ENCODE measurements at regions not wholly inside any gene's neighbourhood (a gene's known extent, or its start where the extent isn't known, plus 50 kb on each side); places are given as distances from the start of the nearest gene placed in this dataset.
"Not testable (repeated sequence)": the region's sequence is repeated elsewhere in the genome, so short reads cannot be mapped to it uniquely, and the experiment has no call there.

DNA sequence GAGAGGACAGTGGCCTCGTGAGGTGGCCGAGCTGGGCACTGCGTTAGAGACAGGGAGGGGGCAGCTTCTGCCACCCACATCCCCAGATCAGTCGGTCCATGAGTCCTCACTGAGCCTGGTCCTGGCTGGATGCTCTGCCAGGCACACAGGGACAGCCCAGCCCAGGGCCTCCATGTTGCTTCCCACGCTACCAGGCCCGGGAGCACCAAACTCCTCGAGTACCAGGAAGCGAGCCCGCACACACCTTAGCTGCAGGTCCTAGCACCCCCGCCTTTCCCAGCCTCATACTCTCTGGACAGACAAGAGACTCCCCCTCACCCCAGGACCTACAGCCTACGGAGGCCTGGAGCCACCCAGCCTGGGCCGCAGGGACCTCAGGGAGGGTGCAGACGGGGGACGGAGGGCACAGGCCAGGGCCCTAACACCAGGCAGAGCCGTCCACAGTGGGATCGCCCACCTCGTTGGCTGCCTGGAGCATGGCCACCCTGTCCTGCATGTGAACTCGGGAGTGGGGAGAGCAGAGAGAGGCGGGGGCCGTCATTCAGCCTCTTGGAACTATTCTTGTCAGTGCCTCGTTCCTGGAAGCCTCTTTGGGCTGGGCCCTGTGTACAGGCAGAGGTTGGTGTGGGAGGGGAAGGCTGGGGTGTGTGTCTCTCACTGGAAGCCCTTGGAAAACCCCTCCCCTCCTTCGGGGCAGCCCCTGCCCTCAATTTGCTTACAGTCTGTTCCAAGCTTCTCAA, 90.9 kb upstream of the RUNX3 start:
- DNase-seq: no peak

GRCh38 chr1:25020173-25020845, 90.2 kb upstream of the RUNX3 start:
- DNase-seq: no peak

DNA sequence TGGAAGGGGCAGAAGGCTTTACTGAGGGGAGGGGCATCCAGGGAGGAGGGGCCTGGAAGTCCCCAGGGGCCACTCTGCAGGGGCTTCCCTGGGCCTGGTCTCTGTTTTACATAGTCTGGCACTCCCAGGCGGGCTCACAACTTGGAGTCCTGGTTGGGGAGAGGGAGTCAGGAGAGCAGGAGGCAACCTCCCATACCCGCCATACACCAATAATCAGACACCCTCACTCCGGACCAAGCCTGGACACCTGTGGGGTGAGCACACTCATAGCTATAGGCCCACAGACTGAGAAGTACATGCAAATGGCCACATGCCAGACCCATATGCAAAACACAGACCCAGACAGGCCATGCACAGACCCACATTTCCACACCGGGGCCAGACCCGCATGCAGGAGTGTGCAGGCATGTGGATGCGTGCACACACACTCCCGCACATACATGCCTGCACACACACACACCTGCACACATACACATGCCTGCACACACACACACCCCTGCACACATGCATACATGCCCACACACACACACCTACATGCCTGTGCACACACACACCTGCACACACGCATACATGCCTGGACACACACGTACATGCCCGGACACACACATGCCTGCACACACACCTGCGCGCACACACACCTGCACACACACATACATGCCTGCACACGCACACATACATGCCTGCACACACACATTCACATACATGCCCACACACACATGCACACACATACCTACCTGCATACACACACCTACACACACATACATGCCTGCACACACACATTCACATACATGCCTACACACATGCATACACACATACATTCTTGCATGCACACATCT, 89.5 kb upstream of the RUNX3 start:
- DNase-seq: no peak

DNA sequence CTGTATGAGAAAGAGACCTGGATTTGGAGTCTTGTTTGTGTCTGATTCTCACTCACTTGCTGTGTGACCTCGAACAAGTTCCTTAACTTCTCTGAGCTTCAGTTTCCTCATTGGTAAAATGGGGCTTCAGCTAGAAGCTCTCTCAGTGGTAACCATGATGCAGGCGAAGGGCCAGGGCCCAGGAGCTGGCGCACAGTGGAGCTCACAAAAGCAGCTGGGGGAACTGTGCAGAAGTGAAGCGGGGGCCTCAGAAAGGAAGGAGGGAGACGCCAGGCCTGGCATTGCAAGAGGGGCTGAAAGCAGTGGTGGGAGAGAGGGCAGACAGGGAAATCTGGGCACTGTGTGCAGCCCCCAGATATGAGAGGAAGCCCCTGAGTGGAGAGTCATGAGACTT, 88.9 kb upstream of the RUNX3 start:
- DNase-seq: no peak

DNA sequence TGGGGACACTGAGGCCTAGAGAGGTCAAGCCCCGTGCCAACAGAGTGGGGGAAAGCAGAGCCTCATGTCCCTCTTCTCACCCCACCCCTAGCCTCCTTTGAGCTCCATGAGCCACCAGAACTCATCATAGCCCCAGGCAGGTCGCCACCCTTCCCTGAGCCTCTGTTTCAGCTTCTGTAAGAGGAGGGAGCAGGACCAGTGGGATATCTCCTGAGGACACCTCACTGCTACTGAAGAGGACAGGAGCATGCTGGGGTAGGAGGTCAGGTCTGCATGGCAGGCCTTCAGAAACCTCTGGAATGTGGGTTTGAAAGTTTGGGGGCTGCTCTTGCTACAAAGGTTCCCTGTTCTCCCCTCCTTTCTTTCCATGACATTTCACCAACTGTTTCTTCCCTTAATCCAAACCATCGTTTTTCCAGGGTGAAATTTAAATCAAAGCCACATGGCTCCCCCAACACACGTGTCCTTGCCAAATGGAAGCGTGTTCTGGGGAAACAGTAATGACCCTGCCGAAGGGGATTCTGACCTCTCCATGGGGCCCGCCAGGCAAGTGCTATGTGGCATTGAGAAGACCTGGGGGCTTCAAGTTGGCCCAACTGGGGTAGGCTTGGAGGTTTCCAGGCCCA, 88.1 kb upstream of the RUNX3 start:
- DNase-seq: no peak

DNA sequence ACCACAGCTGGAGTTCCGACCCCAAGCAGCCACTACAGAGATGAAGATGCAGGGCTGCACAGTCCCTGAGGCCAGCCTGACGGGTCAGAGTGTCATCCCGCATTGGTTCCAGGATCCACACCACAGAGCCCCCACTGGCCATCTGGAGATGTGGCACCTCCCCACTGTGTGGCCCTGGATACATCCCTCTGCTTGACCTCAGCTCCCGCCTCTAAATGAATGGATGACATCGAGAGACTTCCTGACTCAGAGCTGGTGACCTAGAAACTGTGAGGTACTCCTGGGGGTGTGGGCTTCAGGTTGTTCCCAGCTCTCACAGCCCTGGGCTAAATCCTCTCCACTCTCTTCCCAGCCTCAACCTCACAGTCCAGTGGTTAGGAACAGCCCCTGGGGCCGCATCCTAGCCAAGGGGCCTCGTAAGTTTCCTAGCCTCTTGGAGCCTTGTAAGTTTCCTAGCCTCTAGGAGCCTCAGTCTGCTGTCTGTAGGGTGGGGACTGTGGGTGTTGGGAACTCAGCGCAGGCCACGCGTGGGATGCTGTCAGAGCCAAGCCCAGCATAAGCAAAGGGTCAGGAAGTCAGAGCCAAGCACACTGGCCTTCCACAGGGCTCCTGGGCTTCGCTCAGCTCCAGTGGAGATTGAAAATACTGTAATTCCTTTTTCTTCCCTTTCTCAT, 87.5 kb upstream of the RUNX3 start:
- no peak for DNase-seq

DNA sequence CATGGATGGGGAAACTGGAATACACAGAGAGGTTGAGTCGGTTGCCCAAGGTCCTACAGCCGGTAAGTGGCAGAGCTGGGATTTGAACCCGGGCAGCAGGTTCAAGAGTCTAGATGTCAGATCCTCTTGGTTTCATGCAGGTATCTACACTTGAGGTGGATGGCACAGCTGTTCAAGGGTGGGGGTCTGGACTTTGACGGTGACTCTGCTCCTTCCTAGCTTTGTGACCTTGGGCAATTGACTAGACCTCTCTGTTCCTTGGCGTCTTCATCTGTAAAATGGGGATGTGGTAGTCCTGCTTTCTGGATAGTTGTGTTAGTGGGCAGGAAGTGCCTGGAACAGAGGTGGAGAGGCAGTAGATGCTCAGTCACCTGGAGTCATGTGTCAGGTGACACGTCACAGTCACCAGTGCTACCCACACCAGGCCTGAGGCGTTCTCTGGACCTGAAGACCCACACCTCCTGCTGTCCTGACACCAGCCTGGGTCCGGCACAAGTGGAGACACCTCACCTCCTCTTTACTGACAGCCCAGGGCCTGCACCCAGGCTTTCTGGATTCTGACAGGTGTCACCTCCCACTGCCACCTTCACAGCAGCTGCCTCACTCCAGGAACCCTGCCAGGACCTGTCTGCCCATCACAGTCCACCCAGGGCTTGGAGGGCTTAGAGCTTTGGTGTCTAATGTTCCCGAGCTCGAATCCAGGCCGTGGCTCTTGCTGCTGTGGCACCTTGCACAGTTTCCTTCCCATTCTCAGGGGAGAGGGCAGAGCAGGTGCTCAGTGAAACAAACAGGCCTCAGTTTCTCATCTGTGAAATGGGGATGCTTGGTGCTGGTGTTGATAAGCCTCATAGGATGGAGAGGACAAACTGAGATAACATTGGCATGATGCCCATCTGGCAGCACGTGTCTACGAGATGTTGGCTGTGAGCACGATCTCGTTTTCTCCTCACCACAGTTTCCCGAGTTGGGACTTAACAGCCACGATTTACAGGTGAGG, 83.2 kb upstream of the RUNX3 start:
- no peak for DNase-seq

DNA sequence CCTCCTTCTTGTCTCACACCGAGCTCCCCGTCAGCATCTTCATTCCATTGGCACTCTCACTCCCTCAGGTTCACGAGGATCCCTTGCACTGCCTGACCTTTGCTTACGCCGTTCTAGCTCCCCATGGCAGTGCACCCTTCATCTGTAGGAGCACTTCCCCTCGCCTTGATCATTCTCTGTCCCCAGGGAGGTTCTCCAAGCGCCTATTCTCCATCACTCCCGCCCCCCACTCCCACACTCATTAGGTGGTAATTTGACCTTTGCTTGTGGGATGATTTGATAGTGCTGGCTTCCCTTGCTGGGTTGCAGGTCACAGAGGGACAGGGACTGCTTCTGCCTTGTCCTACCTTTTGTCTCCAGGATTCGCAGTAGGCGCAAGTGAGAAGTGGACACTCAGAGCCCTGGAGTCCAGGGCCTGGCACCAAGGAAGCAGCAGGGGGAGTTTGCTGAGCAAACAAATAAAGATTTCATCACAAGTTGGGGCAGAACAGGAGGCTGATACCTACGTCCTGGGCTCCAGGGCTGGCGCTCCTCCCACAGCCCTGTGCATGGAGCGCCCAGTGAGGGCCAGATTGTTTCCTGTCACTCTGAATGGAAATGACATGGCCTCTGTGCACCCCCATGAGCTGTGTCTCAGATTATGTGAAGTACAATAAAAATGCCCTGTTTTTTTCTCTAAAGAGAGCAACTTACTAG, 82.0 kb upstream of the RUNX3 start:
- DNase-seq: no peak

GRCh38 chr1:25011275-25011674, 81.2 kb upstream of the RUNX3 start:
- DNase-seq: no peak

- DNase-seq: no peak
Measured at GRCh38 chr1:25009671-25010262, 79.7 kb upstream of the RUNX3 start.

DNA sequence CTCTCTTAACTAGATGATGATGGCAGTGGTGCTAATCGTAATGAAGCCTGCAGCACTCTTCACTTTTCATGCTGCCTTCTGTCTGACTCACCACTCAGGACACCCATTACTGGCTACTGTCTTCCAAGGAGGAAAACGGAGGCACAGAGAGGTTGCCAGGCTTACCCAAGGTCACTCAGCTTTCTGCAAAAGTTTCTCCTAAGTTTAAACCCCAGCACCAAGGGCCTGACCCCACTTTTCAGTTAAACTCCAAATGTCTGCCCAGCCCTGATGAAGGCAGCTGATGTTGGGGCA, 78.1 kb upstream of the RUNX3 start:
- no peak for DNase-seq

DNA sequence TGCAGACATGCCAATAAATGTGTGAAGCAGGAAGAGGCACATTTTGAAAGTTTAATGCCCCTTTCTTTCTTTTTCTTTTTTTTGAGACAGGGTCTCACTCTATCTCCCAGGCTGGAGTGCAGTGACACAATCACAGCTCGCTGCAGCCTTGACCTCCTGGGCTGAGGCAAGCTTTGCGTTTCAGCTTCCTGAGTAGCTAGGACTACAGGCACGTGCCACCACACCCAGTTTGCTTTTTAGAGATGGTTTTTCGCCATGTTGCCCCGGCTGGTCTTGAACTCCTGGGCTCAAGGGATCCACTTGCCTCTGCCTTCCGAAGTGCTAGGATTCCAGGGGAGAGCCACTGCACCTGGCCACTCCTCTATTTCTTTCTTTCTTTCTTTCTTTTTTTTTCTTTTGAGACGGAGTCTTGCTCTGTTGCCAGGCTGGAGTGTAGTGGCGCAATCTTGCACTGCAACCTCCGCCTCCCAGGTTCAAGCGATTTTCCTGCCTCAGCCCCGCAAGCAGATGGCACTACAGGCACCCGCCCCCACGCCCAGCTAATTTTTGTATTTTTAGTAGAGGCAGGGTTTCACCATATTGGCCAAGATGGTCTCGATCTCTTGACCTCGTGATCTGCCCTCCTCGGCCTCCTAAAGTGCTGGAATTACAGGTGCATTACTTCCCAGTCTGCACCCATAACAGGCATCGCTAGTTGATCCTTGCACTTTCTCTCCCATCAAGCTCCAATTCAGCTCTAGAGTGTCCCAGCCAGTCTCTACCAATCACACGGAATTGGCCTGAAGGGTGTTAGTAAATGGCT, 77.5 kb upstream of the RUNX3 start:
- DNase-seq: not testable (repeated sequence)

DNA sequence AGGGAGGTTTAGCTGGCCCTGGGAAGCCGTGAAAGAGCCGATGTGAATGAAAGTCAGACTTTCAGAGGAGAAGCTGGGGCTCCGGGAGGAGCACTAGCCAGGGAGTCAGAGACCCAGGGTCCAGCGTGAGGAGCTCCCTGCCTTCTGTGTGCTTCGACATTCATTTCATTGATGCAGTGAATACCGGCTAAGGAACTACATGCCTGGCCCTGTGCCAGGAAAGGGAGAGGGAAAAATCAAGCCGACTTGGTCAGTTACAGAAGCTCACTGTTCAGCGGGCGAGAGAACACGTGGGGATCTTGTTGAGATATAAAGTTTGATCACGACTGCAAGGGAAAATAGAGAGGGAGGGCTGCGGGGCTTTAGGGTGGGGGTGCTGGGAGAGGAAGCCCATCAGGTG, 76.7 kb upstream of the RUNX3 start:
- no peak for DNase-seq

GRCh38 chr1:25004355-25004754, 74.3 kb upstream of the RUNX3 start:
- DNase-seq: no peak

- no peak for DNase-seq
Measured at GRCh38 chr1:25003457-25004190, 73.5 kb upstream of the RUNX3 start.

- no peak for DNase-seq
Measured at GRCh38 chr1:25003000-25003399, 72.9 kb upstream of the RUNX3 start.

DNA sequence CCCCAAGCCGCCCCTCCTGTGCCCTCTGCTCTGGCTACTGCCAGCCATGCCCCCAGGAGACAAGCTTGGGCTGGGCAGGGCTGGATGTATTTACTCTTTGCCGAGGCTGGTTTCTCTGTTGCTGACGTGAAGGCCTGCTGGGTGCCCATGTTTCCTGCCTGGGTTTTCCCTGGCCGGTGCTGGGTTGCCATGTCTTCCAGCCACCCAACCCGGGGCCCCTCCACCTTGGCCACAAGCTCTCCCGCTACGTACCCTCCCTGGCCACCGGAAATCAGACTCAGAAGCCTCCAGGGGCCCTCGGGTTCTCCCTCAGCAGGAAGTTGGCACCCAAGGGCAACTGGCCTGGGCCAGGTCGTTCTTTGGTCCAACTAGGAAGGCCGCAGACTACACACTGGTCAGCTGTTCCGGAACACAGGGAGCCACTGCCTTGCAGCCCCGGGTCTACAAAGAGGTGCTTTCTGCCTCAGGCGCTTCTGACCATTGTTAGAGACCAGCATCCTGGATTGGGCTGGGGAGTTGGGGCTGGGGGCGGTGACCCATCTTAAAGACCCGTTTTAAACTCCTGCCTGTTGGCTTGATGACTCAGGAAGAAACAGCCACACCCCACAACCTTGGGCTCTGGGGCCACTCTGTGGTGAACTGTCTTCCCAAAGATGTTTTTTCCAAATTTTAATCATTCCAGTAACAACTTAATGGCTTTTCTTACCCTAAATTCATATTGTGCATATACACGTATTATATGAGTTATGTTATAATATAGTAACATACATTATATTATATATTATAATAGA, 71.2 kb upstream of the RUNX3 start:
- DNase-seq: no peak

DNA sequence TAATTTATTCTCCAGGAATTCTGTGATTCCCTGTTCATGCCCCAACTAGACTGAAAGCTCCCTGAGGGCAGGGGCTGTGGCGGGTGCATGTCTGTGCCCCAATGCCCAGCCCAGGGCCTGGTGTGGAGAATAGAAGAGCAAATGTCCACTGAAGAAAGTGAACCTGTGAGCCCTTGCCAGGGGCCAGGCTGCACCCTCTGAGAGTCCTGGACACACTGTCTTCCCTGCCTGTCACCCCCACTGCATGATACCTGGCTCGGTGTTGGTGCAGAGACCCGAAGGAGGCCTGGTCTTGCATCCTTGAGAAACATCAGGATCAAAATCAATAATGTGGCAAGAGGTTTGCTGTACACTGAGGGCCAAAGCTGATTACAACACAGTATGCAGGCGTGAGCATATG, 69.8 kb upstream of the RUNX3 start:
- DNase-seq: no peak

All from NCI-H2081 (cell line).